Activated naive CD4-positive, alpha-beta T cell treated with anti-CD3 and anti-CD28 coated beads, Interleukin-2, amount 50 U/mL, for 72 hours (primary cell): ENCODE measurements at regions not wholly inside any gene's neighbourhood (a gene's known extent, or its start where the extent isn't known, plus 50 kb on each side); places are given as distances from the start of the nearest gene placed in this dataset.

Experiments used
- ATAC-seq, 2 donors: fragments of 150-1000 bp; cut with Tn5 transposase; 2 replicates each; pipeline ENCODE4 v1.10.0; 2021; ENCODE audit warnings: mild to moderate bottlenecking in 2 of 2, moderate library complexity in 2 of 2
- DNase-seq, 2 donors: peaks; one replicate each; pipeline ENCODE4 v3.0.0; 2021 to 2022; ENCODE audit warnings: low spot score in 2 of 2
- H3K27ac Mint-ChIP-seq, 2 donors: one replicate each; pipeline ENCODE4 v1.8.0; 2022; ENCODE audit warnings: mild to moderate bottlenecking in 2 of 2, mixed read lengths in 2 of 2
- H3K36me3 Mint-ChIP-seq, 2 donors: one replicate each; pipeline ENCODE4 v1.8.0; 2022; ENCODE audit warnings: mixed read lengths in 2 of 2
- H3K9me3 Mint-ChIP-seq, 2 donors: one replicate each; pipeline ENCODE4 v1.8.0; 2022; ENCODE audit warnings: mixed read lengths in 2 of 2

GRCh38 chr12:127381681-127382080, 885.3 kb upstream of the TMEM132C start:
- DNase-seq, result no peak
- ATAC-seq, result no peak
- H3K27ac Mint-ChIP-seq, result no peak overlapping the region
- no peaks in the 10 kb centered on the region for H3K36me3 Mint-ChIP-seq
- H3K9me3 Mint-ChIP-seq, result no peaks in the 10 kb centered on the region

GRCh38 chr12:127383281-127383680, 883.7 kb upstream of the TMEM132C start:
- Mint-ChIP-seq H3K27ac (no peak overlapping the region), H3K9me3 (no peaks in the 10 kb centered on the region), H3K36me3 (no peaks in the 10 kb centered on the region)
- DNase-seq, result no peak
- no peak for ATAC-seq

GRCh38 chr12:127386723-127387122, 880.2 kb upstream of the TMEM132C start:
- H3K27ac Mint-ChIP-seq, result no peak overlapping the region
- H3K36me3 Mint-ChIP-seq, result no peaks in the 10 kb centered on the region
- ATAC-seq (no peak), DNase-seq (no peak)
- H3K9me3 Mint-ChIP-seq, result no peaks in the 10 kb centered on the region

DNA sequence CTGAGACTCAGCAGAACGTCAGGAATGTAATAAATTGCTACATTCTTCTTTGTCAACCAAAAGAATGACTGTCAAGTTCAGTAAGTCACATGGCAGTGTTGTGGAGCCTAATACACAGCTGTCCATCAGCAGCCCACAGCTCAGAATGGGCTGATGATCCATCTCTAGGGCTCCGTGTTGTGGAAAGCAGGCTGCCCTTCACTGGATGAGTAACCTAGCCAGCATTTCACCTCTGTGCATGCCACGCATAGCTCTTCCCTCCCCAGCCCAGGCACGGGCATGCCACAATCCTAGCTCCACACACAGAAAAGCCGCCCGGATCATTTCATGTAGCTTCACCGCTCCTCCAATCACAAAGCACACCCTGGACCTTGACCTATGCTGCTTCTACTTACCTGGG, 878.0 kb upstream of the TMEM132C start:
- ATAC-seq, result no peak
- no peak for DNase-seq
- Mint-ChIP-seq H3K36me3 (no peaks in the 10 kb centered on the region), H3K9me3 (no peaks in the 10 kb centered on the region), H3K27ac (no peak overlapping the region)

GRCh38 chr12:127389923-127390322, 877.0 kb upstream of the TMEM132C start:
- DNase-seq (no peak), ATAC-seq (no peak)
- H3K9me3 Mint-ChIP-seq, result no peaks in the 10 kb centered on the region
- no peaks in the 10 kb centered on the region for H3K36me3 Mint-ChIP-seq
- no peak overlapping the region for H3K27ac Mint-ChIP-seq

DNA sequence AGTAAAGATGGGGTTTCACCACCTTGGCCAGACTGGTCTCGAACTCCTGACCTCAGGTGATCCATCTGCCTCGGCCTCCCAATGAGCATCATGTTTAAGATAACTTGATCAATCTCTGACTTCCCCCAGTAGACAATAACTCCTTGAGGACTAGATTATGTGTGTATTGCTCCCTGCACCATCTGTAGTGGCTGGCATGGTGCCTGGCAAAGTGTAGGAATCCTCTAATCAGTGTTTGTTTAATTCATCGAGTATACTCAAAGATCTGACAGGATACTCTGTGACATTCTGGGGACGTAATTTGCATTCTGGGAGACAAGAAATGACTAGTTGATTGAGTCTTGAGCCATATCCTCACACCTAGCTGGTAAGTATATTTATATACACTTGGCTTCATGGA, 873.5 kb upstream of the TMEM132C start:
- ATAC-seq (no peak), DNase-seq (no peak)
- Mint-ChIP-seq H3K9me3 (no peaks in the 10 kb centered on the region), H3K27ac (no peak overlapping the region), H3K36me3 (no peaks in the 10 kb centered on the region)

GRCh38 chr12:127393896-127394295, 873.1 kb upstream of the TMEM132C start:
- no peak for ATAC-seq
- no peak for DNase-seq
- no peaks in the 10 kb centered on the region for H3K36me3 Mint-ChIP-seq
- H3K27ac Mint-ChIP-seq, result no peak overlapping the region
- H3K9me3 Mint-ChIP-seq, result no peaks in the 10 kb centered on the region

- DNase-seq, result no peak
- Mint-ChIP-seq H3K9me3 (no peaks in the 10 kb centered on the region), H3K36me3 (no peaks in the 10 kb centered on the region), H3K27ac (no peak overlapping the region)
- no peak for ATAC-seq
These were observed 870.2 kb upstream of the TMEM132C start for GRCh38 chr12:127396734-127397133.

- Mint-ChIP-seq H3K27ac (no peak overlapping the region), H3K9me3 (no peaks in the 10 kb centered on the region), H3K36me3 (no peaks in the 10 kb centered on the region)
- ATAC-seq (no peak), DNase-seq (no peak)
These were observed 868.8 kb upstream of the TMEM132C start for GRCh38 chr12:127398016-127398710.

DNA sequence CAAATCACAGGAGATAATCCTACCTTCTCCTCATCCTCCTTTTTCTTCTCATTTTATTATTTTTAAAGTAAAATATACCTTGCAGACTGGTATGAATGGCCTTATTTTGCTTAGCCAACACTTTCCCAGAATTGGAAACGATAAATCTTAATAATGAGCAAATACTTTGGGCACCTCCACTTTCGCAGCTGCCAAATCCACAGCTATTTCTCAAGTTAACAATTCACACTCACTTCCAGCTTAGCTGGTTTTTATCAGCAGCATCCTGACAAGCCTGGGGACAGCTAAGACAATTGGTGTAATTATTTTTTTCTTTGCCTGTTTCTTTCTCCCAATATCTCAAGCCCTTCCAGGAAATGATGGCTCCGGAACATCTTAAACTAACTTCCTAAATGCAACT, 867.5 kb upstream of the TMEM132C start:
- Mint-ChIP-seq H3K27ac (no peak overlapping the region), H3K36me3 (no peaks in the 10 kb centered on the region), H3K9me3 (peaks cover 0 to 5% of the 10 kb centered on the region in 2 donors)
- DNase-seq (no peak), ATAC-seq (no peak)

DNA sequence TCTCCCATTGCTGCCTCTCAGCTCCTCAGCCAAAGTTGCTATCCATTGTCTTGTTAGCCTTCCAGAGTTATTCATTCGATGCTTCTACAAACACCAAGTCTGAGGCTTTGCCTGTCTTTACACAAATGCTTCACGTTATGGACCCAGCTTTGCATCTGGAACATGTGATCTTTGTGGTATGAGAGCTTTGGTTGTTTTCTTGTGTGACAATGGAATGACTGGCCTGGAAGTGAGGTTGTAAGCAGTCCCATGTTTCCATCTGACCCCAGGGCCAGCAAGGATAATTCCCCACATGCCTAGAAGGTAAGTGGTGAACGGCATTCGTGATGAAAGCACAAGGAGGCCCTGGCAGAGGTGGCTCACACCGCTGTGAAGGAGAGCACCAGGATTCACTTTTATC, 866.7 kb upstream of the TMEM132C start:
- ATAC-seq, result no peak
- DNase-seq, result no peak
- no peak overlapping the region for H3K27ac Mint-ChIP-seq
- no peaks in the 10 kb centered on the region for H3K36me3 Mint-ChIP-seq
- H3K9me3 Mint-ChIP-seq, result peaks cover 0 to 5% of the 10 kb centered on the region in 2 donors

- Mint-ChIP-seq H3K9me3 (peaks cover 4 to 5% of the 10 kb centered on the region in 2 donors), H3K36me3 (no peaks in the 10 kb centered on the region), H3K27ac (no peak overlapping the region)
- no peak for ATAC-seq
- DNase-seq, result no peak
These were observed 866.0 kb upstream of the TMEM132C start for GRCh38 chr12:127401005-127401404.

DNA sequence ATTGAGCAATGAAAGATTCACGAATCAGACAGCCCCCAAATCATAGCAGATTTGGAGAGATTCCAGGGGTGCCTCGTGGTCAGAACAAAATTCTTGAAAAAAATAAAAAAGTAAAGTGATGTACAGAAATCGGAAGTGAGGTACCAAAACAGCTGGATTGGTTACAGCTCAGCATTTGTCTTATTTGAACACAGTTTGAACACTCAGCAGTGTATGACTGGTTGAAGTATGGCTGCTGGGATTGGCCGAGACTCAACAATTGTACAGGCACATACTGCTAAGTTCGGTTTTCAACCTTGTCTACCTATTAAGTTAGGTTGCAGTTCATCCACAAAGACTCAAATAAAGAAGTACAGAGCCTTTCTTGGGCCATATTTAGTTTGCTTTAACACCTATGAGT, 865.4 kb upstream of the TMEM132C start:
- DNase-seq (no peak), ATAC-seq (no peak)
- Mint-ChIP-seq H3K36me3 (no peaks in the 10 kb centered on the region), H3K27ac (no peak overlapping the region), H3K9me3 (peaks cover 5 to 7% of the 10 kb centered on the region in 2 donors)

GRCh38 chr12:127411166-127411915, 855.6 kb upstream of the TMEM132C start:
- H3K27ac Mint-ChIP-seq, result no peak overlapping the region
- H3K36me3 Mint-ChIP-seq, result no peaks in the 10 kb centered on the region
- ATAC-seq, result no peak
- DNase-seq, result no peak
- peaks cover 0 to 10% of the 10 kb centered on the region in 2 donors for H3K9me3 Mint-ChIP-seq

DNA sequence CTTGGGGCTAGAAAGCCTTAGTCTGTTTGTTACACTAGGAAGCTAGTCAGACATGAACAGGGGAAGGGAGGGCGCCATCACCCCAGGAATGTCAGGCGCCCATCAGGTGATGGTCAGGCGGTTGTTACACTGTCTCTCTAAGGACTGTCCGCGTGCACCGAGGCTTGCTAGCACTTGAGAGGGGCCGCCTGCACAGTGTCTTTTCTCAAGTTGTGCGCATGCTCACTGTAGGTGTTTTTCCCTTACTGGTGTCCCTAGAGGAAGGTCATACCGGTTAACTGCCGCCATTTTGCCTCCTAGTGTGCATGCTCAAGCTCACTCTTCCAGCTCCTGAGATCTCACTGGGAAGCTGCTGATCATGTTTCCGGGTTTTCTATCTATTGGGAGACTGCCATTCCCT, 855.0 kb upstream of the TMEM132C start:
- DNase-seq (no peak), ATAC-seq (no peak)
- H3K27ac Mint-ChIP-seq, result no peak overlapping the region
- H3K36me3 Mint-ChIP-seq, result no peaks in the 10 kb centered on the region
- peaks cover 0 to 13% of the 10 kb centered on the region in 2 donors for H3K9me3 Mint-ChIP-seq

- H3K36me3 Mint-ChIP-seq, result no peaks in the 10 kb centered on the region
- no peak for ATAC-seq
These were observed 854.1 kb upstream of the TMEM132C start for GRCh38 chr12:127412866-127413265.

GRCh38 chr12:127414186-127414585, 852.8 kb upstream of the TMEM132C start:
- Mint-ChIP-seq H3K27ac (no peak overlapping the region), H3K9me3 (peaks cover 10 to 26% of the 10 kb centered on the region in 2 donors), H3K36me3 (peaks cover 0 to 5% of the 10 kb centered on the region in 2 donors)
- no peak for ATAC-seq
- DNase-seq, result no peak

More at GRCh38 chr12:127412866-127413265, 854.1 kb upstream of the TMEM132C start:
- H3K27ac Mint-ChIP-seq, result no peak overlapping the region
- peaks cover 5 to 19% of the 10 kb centered on the region in 2 donors for H3K9me3 Mint-ChIP-seq
- no peak for DNase-seq

- Mint-ChIP-seq H3K36me3 (peaks cover 0 to 5% of the 10 kb centered on the region in 2 donors), H3K9me3 (peaks cover 10 to 26% of the 10 kb centered on the region in 2 donors), H3K27ac (no peak overlapping the region)
- DNase-seq (no peak), ATAC-seq (no peak)
These were observed 852.3 kb upstream of the TMEM132C start for GRCh38 chr12:127414636-127415035.
